ENCODE measurements at regions not wholly inside any gene's neighbourhood (a gene's known extent, or its start where the extent isn't known, plus 50 kb on each side); places are given as distances from the start of the nearest gene placed in this dataset.

- no peak for DNase-seq
- Histone ChIP-seq H4K20me1 (ENCODE audit: low read length) (no peaks in the 10 kb centered on the region), H2AFZ (ENCODE audit: low read length) (no peak overlapping the region), H3K36me3 (ENCODE audit: low read depth, low read length) (no peaks in the 10 kb centered on the region), H3K27me3 (ENCODE audit: low read length) (no peaks in the 10 kb centered on the region), H3K4me1 (ENCODE audit: insufficient read depth, low read length) (no peaks in the 10 kb centered on the region), H3K9me3 (ENCODE audit: low read length) (no peaks in the 10 kb centered on the region), H3K9ac (ENCODE audit: low read length) (no peak overlapping the region), H3K4me2 (ENCODE audit: low read length) (no peak overlapping the region), H3K79me2 (ENCODE audit: low read length) (no peaks in the 10 kb centered on the region), H3K27ac (ENCODE audit: low read length) (no peak overlapping the region), H3F3A (ENCODE audit: low read length, unreplicated experiment) (no peaks in the 10 kb centered on the region), H3K4me3 (ENCODE audit: low read length) (no peak overlapping the region), H3K9me2 (replicated peaks; ENCODE audit: low read length) (no peaks in the 10 kb centered on the region)
- TF ChIP-seq EZH2 (IDR thresholded peaks at IDR 0.05; ENCODE audit: low read length, unreplicated experiment) (no peak), CTCF (conservative IDR thresholded peaks at IDR 0.05; ENCODE audit: low read depth, low read length) (no peak), EZH2phosphoT487 (IDR thresholded peaks at IDR 0.05; ENCODE audit: borderline replicate concordance, low read length) (no peak)
- intact Hi-C loops (cut with micrococcal nuclease), result no loop called here
- ATAC-seq, result no peak
- ChIA-PET CTCF (no interaction called here), POLR2A (ENCODE audit: unreplicated experiment) (no interaction called here)
- no TSS peak for BruUV-seq (replicated peaks)
Observed at GRCh38 chr2:230600285-230600684, 112.4 kb upstream of the CAB39 start.

GRCh38 chr2:230600881-230601280 lies 111.8 kb upstream of the CAB39 start:
- H3K4me3 ChIP-seq (ENCODE audit: low read length), result no peak overlapping the region
- H3F3A ChIP-seq (ENCODE audit: low read length, unreplicated experiment), result no peaks in the 10 kb centered on the region
- no peaks in the 10 kb centered on the region for H4K20me1 ChIP-seq (ENCODE audit: low read length)
- intact Hi-C loops (cut with micrococcal nuclease), result no loop called here
- no peaks in the 10 kb centered on the region for H3K9me3 ChIP-seq (ENCODE audit: low read length)
- no peak overlapping the region for H3K4me2 ChIP-seq (ENCODE audit: low read length)
- no TSS peak for BruUV-seq (replicated peaks)
- TF ChIP-seq EZH2phosphoT487 (IDR thresholded peaks at IDR 0.05; ENCODE audit: borderline replicate concordance, low read length), result no peak
- no peak for TF ChIP-seq CTCF (conservative IDR thresholded peaks at IDR 0.05; ENCODE audit: low read depth, low read length)
- TF ChIP-seq EZH2 (IDR thresholded peaks at IDR 0.05; ENCODE audit: low read length, unreplicated experiment), result no peak
- no peaks in the 10 kb centered on the region for H3K27me3 ChIP-seq (ENCODE audit: low read length)
- H3K9me2 ChIP-seq (replicated peaks; ENCODE audit: low read length), result no peaks in the 10 kb centered on the region
- no peak for ATAC-seq
- no peaks in the 10 kb centered on the region for H3K4me1 ChIP-seq (ENCODE audit: insufficient read depth, low read length)
- ChIA-PET POLR2A (ENCODE audit: unreplicated experiment) (no interaction called here), CTCF (no interaction called here)
- no peaks in the 10 kb centered on the region for H3K36me3 ChIP-seq (ENCODE audit: low read depth, low read length)
- H3K27ac ChIP-seq (ENCODE audit: low read length), result no peak overlapping the region
- H3K9ac ChIP-seq (ENCODE audit: low read length), result no peak overlapping the region
- no peak overlapping the region for H2AFZ ChIP-seq (ENCODE audit: low read length)
- no peaks in the 10 kb centered on the region for H3K79me2 ChIP-seq (ENCODE audit: low read length)
- DNase-seq, result no peak

- no peak overlapping the region for H3K27ac ChIP-seq (ENCODE audit: low read length)
- H3K9me2 ChIP-seq (replicated peaks; ENCODE audit: low read length), result no peaks in the 10 kb centered on the region
- H3K36me3 ChIP-seq (ENCODE audit: low read depth, low read length), result no peaks in the 10 kb centered on the region
- no peak overlapping the region for H3K9ac ChIP-seq (ENCODE audit: low read length)
- no peak overlapping the region for H3K4me3 ChIP-seq (ENCODE audit: low read length)
- no peaks in the 10 kb centered on the region for H3K27me3 ChIP-seq (ENCODE audit: low read length)
- no peaks in the 10 kb centered on the region for H3F3A ChIP-seq (ENCODE audit: low read length, unreplicated experiment)
- intact Hi-C loops (cut with micrococcal nuclease), result no loop called here
- ATAC-seq (no peak), DNase-seq (no peak)
- no peak overlapping the region for H3K4me2 ChIP-seq (ENCODE audit: low read length)
- H3K4me1 ChIP-seq (ENCODE audit: insufficient read depth, low read length), result no peaks in the 10 kb centered on the region
- CTCF ChIA-PET, result no interaction called here
- no peak overlapping the region for H2AFZ ChIP-seq (ENCODE audit: low read length)
- TF ChIP-seq EZH2phosphoT487 (IDR thresholded peaks at IDR 0.05; ENCODE audit: borderline replicate concordance, low read length) (no peak), CTCF (conservative IDR thresholded peaks at IDR 0.05; ENCODE audit: low read depth, low read length) (no peak)
- H3K79me2 ChIP-seq (ENCODE audit: low read length), result no peaks in the 10 kb centered on the region
- no TSS peak for BruUV-seq (replicated peaks)
- H3K9me3 ChIP-seq (ENCODE audit: low read length), result no peaks in the 10 kb centered on the region
- POLR2A ChIA-PET (ENCODE audit: unreplicated experiment), result no interaction called here
- H4K20me1 ChIP-seq (ENCODE audit: low read length), result no peaks in the 10 kb centered on the region
Observed at GRCh38 chr2:230601510-230601909, 111.1 kb upstream of the CAB39 start.
